ENCODE measurements at regions not wholly inside any gene's neighbourhood (a gene's known extent, or its start where the extent isn't known, plus 50 kb on each side); places are given as distances from the start of the nearest gene placed in this dataset.
"Not testable (repeated sequence)": the region's sequence is repeated elsewhere in the genome, so short reads cannot be mapped to it uniquely, and the experiment has no call there.

DNA sequence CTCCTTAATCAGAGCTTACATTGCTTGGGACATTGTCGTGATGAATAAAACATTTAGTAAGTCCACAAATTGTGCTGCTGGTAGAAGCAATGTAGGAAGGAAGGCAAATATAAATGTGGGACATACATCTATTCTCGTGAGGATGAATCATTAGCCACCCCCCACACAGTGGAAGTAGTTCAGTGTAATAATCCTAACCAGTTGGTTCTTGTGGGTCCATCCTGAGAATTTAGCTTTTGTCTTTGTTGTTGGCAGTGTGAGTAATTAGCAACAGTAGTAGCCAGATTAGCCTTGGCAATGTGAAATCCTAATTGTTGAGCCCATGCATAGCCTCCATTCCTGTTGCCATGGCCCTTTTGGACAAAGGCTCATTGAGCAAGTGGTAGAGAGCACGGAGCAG lies 532.1 kb downstream of the FBXO15 start:
- no peak for DNase-seq

DNA sequence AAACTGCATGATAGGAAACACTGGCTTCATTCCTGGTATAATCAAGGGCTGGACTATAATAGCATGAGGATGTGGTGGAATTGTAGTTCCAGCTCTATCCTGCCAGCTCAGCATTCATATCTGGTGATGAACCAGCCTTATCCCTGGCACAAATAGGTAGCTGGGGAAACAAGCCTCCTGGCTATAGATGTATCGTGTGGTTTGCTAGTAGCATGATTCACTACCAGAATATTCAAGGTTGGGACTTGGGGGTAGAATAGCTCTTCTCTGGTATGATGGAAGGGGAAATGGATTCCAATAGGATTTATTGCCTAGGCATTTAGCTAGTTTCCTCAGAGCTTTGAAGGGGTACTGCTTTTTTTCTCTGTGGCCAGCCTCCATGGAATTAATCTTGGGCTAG lies 532.8 kb downstream of the FBXO15 start:
- no peak for DNase-seq

DNA sequence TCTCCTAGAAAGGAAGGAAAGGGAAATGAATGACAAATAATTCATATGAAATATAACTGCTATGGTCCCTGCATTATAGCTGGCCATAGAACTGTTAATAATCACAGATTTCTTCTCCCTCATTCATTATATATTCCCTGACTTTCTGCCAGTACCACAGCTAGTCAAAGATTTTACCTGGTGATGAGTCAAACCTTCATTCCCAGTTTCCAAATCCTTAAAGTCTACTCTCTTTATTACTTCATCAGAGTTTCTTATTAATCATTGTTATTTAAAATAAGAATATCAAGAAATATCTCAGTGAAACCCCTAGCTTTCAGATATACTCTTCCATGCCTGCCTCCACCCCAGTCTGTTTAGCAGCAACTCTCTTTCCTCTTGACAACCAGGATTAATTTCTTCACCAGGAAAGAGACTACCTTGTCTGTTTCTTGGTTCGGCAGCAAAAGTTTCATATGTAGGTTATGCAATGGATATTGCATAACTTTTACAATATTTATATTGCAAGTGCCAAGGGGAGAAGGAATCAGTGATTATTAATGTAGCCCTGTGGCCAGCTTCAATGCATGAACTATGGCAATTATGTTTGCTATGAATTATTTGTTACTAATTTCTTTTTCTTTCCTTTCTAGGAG lies 533.8 kb downstream of the FBXO15 start:
- DNase-seq, result no peak

GRCh38 chr18:73597832-73598615 lies 549.6 kb downstream of the FBXO15 start:
- DNase-seq, result no peak

- no peak for DNase-seq
Observed at GRCh38 chr18:73594749-73595148, 552.9 kb downstream of the FBXO15 start.

DNA sequence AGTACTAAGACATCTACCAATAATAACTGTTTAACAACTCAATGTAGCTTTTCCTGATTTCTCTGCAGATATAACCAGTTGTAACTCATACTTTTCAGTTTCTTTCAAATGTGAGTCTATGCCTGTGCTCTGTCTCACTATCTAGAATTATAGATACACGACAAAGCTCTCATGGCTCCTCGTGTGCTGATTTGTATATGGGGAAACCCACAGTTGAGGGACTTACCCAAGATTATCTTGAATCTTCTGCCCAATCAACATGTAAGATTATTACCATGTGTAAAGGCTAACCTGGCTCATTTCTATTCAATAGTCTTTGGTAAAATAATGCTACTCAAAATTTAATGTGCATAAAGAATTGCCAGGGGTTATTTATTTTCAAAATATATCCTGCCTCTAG lies 554.4 kb downstream of the FBXO15 start:
- DNase-seq, result no peak

DNA sequence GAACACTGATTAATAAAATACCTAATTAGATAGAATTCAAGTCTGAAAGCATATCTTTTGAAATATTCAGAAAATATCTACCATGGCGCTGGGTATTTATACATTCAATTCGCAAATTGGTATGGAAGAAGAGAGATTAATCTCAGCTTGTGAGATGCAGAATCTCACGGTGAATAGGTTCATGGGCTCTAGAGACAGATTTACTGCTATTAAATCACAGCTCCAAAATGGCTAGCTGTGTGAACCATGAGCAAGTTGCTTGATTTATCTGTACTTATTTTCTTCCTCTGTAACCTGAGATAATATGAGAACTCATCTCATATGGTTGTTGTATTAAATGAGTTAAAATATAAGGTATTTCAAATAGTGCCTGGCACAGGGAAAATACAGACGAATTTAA lies 556.7 kb downstream of the FBXO15 start:
- DNase-seq, result no peak

GRCh38 chr18:73579698-73580097 lies 567.9 kb downstream of the FBXO15 start:
- no peak for DNase-seq

DNA sequence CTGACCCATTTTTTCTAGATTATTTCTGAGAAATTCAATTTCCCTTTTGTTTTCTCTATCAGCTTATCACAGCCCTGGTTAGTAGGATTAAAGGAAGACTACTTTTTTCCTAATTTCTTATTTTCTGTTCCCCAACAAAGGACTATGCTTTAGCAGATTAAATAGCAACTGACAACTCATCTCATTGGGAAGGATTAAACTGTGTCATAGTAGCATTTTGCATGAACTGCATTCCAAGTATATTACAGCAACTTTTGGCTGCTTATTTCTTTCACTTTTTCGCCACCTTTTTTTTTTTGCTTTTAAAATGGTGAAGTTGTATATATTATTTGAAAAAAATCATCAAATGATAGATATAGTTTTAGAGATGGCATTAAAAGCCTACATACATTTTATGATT lies 570.3 kb downstream of the FBXO15 start:
- no peak for DNase-seq

GRCh38 chr18:73563901-73564472 lies 583.6 kb downstream of the FBXO15 start:
- no peak for DNase-seq

DNA sequence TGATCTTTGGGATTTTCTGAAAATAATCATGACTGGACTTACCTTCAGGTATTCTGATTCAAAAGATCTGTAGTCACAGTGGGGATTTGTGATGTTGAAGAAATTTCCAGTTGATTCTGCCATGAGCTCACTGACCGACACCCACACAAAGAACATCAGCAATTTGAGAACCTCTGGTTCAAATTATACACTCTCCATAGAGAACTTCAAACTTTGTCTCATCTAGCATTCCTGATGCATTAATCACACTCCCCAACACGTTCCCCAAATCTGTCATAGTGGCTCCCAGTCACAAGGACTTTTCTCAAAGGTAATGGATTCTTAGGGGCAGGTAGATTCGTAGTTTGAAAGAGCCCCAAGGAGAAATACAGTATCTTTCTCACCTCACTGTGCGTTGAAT lies 584.3 kb downstream of the FBXO15 start:
- no peak for DNase-seq

GRCh38 chr18:73556904-73557303 lies 590.7 kb downstream of the FBXO15 start:
- DNase-seq, result no peak

GRCh38 chr18:73552171-73552570 lies 595.5 kb downstream of the FBXO15 start:
- no peak for DNase-seq

DNA sequence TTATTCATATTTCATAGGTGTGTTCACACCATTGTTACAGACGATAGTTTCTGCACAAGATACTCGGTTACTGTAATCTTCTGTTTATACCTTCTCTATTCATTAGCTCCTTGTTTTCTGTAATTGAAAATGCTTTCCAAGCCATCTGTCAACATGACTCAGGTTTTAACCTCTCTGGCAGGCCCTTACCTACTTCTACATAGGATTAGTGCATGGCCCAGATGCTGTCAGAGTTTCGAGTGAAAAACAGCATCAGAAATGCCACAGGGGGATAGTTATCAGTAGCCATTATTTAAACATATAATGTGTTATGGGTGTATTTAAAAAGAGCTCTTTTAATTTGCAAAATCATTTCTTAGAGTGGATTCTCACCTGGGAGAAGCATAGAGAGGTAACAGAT lies 596.4 kb downstream of the FBXO15 start:
- no peak for DNase-seq

DNA sequence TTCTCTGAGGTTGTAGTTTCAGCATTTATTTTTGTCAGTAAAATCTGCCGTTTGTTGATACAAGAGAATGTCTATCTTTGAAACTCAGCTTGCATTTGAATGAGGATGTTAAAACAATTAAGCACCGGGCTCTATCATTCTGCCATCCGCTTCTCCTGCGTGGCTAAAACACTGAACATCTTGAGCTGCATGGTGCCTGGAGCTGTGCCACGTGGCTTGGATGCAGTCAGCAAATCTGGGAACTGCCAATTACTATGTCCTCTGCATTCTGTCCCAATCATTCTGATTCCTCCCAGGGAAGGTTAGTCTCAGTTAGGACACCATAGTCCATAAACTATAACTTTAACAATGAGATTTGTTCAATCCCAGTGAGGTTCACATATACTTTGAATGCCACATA lies 598.4 kb downstream of the FBXO15 start:
- no peak for DNase-seq

- DNase-seq, result no peak
Observed at GRCh38 chr18:73545472-73545871, 602.2 kb downstream of the FBXO15 start.

DNA sequence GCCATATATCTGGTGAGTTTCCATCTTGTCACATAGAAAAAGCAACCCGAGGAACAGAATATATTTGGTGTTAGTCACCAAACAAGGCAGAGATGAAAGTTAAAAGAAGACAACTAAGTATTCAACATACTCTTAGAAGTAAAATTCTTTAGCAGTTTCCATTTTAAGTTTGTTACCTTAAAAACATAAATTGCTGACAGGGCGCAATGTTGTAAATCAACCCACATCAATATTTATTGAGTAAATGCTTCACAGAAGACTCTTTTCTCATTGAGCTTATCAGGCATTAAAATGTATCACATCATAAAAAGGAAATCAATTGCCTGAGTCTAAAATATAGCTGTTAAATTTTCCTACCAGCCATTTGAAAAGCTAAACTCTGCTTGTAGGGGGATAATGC lies 603.0 kb downstream of the FBXO15 start:
- DNase-seq, result no peak

DNA sequence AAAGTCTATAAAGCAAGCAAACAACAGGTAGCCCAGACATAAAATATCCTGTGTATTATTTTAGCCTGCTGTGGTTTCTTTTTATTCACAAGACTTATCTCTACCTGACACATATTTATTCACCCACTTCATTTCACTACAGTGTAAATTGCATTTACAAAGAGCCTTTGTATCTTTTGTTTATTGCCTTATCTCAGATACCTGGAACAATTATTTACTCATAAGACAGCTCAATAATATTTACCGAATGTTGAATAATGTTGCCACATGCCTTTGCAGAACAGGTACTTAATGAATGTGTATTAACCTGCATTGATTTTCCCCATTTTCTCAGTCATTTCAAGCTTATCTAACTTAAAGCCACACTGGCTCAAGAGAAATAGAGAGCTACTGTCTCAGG lies 603.6 kb downstream of the FBXO15 start:
- no peak for DNase-seq

DNA sequence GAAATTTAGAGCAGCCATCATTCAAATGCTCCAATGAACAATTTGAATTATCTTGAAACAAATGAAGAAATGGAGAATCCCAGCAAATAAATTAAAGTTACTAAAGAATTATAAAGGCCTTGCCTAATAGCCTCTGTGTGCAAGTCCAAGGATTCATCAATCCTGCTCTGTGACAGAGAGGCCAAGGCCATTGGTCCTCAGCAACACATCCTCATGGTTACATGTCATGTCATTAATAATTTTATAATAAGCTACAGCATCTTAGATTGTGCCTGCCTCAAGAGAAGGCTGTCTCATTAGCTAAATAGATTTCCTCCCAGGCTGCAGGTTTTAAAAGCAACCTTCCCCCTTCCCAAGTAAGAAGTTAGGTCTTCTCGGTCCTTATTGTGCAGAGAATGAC lies 611.6 kb downstream of the FBXO15 start:
- no peak for DNase-seq

- DNase-seq, result no peak
Observed at GRCh38 chr18:73535189-73535588, 612.4 kb downstream of the FBXO15 start.

DNA sequence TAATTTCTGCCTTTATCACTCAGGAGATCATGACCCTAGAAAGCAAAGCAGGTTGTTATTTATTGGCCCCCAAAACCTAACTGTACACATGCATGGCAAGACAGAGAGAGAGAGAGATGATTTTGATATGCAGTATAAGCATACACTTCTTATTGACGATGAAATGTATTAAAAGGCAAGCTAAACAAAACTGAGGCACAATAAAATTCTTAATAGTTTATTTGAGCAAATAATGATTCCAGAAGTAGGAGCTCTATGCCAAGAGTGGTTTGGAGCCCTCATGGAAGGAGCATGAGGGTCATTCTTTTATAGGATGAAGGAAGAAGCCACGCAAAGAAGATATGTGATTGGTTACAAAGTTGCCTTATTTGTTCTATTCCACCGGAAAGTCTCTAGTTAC lies 616.0 kb downstream of the FBXO15 start:
- DNase-seq, result no peak

GRCh38 chr18:73528066-73528465 lies 619.6 kb downstream of the FBXO15 start:
- no peak for DNase-seq

DNA sequence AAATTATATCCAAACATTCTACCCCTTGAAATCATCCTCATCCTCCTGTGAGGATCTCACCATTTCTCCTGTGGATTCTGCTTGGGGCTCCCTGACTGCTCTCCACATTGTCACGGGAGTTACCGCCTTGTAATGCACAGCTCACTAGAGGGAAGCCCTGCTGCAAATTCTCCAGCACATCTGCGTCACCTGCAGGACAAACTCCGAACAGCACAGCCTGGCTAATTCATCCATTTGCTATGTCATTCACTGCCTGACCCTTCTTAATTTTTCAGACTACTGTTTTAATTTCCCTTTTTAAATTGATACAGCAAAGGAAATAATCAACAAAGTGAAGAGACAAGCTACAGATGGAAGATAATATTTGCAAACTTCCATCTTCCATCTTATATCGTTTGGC lies 627.4 kb downstream of the FBXO15 start:
- no peak for DNase-seq

DNA sequence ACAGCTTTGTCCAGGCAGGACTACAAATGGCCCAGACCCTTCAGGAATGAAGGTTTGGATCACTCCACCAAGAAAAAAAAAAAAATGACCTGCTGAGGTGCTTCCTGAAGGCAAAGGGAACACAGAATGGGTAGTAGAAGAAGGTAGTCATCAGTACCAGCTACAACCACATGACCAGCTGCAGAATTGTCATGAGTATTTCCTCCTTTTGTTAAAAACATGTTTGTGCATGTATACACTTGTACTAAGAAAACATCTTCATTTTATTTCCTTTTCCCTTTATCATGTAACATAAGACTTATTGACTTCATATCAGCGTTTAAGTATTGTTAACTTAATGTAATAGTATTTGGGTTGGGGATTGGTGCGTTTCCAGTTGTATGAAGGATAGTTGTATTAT lies 631.6 kb downstream of the FBXO15 start:
- DNase-seq, result not testable (repeated sequence)

DNA sequence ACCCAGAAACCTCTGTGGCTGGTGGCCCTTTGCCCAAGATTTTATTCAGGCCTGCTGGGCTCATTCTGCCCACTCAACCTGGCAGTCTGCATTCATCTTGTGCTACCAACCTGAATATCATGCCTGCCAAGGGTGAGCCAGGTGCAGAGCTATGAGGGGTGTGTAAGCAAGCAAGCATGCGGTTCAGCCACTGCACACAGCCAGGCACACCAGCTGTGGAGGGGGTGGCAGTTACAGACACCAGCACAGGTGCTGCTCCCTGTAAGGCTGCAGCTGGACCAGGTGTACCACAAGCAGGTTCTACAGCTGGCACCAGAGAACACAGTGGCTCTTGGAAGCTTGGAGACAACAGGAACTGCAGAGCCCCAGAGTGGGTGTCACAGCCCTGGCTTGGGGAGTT lies 633.2 kb downstream of the FBXO15 start:
- no peak for DNase-seq

Data from stimulated activated CD4-positive, alpha-beta T cell treated with anti-CD3 and anti-CD28 coated beads, Interleukin-2, amount 100 ng/mL, for 48 hours (primary cell).